ENCODE measurements at regions not wholly inside any gene's neighbourhood (a gene's known extent, or its start where the extent isn't known, plus 50 kb on each side); places are given as distances from the start of the nearest gene placed in this dataset.

GRCh38 chr10:33566426-33566825, 232.0 kb upstream of the NRP1 start:
- TF ChIP-seq EZH2 (IDR thresholded peaks at IDR 0.05; ENCODE audit: low read length, missing control alignments) (no peak), CTCF (conservative IDR thresholded peaks at IDR 0.05 in 1 of 2, IDR thresholded peaks at IDR 0.05 in 1 of 2; ENCODE audit: low read depth in 1 of 2, low read length in 2 of 2) (no peak)
